Embryonic facial prominence (tissue), 1 donor: ENCODE measurements at regions not wholly inside any gene's neighbourhood (a gene's known extent, or its start where the extent isn't known, plus 50 kb on each side); places are given as distances from the start of the nearest gene placed in this dataset.

Experiments used
- DNase-seq: peaks from one replicate; pipeline ENCODE4 v3.0.0-alpha.2; 2016; ENCODE audit errors: extremely low spot score

- DNase-seq, result no peak
These were observed 240.4 kb downstream of the HAUS1 start for GRCh38 chr18:46344416-46345180.

GRCh38 chr18:46345181-46345465, 240.9 kb downstream of the HAUS1 start:
- DNase-seq, result no peak

GRCh38 chr18:46346213-46346612, 242.0 kb downstream of the HAUS1 start:
- DNase-seq, result no peak

- DNase-seq, result no peak
These were observed 242.9 kb downstream of the HAUS1 start for GRCh38 chr18:46346896-46347630.

GRCh38 chr18:46350598-46351159, 246.5 kb downstream of the HAUS1 start:
- no peak for DNase-seq

GRCh38 chr18:46352520-46353250, 248.5 kb downstream of the HAUS1 start:
- no peak for DNase-seq

GRCh38 chr18:46353460-46353859, 249.3 kb downstream of the HAUS1 start:
- no peak for DNase-seq

- DNase-seq, result no peak
These were observed 252.3 kb downstream of the HAUS1 start for GRCh38 chr18:46356278-46357033.

- no peak for DNase-seq
These were observed 256.0 kb downstream of the HAUS1 start for GRCh38 chr18:46360102-46360699.

- no peak for DNase-seq
These were observed 256.7 kb downstream of the HAUS1 start for GRCh38 chr18:46360866-46361265.

GRCh38 chr18:46362533-46362932, 258.3 kb downstream of the HAUS1 start:
- DNase-seq, result no peak

GRCh38 chr18:46364048-46364447, 259.9 kb downstream of the HAUS1 start:
- no peak for DNase-seq

GRCh38 chr18:46366201-46366600, 262.0 kb downstream of the HAUS1 start:
- no peak for DNase-seq

- no peak for DNase-seq
These were observed 262.7 kb downstream of the HAUS1 start for GRCh38 chr18:46366751-46367376.

GRCh38 chr18:46369323-46369722, 265.1 kb downstream of the HAUS1 start:
- DNase-seq, result no peak

- DNase-seq, result no peak
These were observed 266.7 kb downstream of the HAUS1 start for GRCh38 chr18:46370898-46371297.

- no peak for DNase-seq
These were observed 268.5 kb downstream of the HAUS1 start for GRCh38 chr18:46372670-46373069.

GRCh38 chr18:46373131-46373530, 268.9 kb downstream of the HAUS1 start:
- DNase-seq, result no peak

- no peak for DNase-seq
These were observed 269.6 kb downstream of the HAUS1 start for GRCh38 chr18:46373791-46374190.

- no peak for DNase-seq
These were observed 270.7 kb downstream of the HAUS1 start for GRCh38 chr18:46374850-46375249.

GRCh38 chr18:46377557-46377956, 273.4 kb downstream of the HAUS1 start:
- no peak for DNase-seq
